Mammary epithelial cell (primary cell): ENCODE measurements at regions not wholly inside any gene's neighbourhood (a gene's known extent, or its start where the extent isn't known, plus 50 kb on each side); places are given as distances from the start of the nearest gene placed in this dataset.

ENCODE experiments used
- CTCF ChIP-seq, 2 donors: IDR thresholded peaks in 1 of 2; conservative IDR thresholded peaks in 1 of 2; 2 replicates each; pipeline ENCODE4 v1.5.1; 2011 to 2012; ENCODE audit warnings: inconsistent platforms in 2 of 2, low read length in 2 of 2, mild to moderate bottlenecking in 2 of 2, control low read depth in 1 of 2, low read depth in 1 of 2; ENCODE audit not compliant: insufficient read depth in 1 of 2; ENCODE audit errors: extremely low read depth in 1 of 2
- EZH2 ChIP-seq: IDR thresholded peaks from 2 replicates; pipeline ENCODE4 v1.6.1; 2012; ENCODE audit warnings: low read length, inconsistent platforms, borderline replicate concordance

DNA sequence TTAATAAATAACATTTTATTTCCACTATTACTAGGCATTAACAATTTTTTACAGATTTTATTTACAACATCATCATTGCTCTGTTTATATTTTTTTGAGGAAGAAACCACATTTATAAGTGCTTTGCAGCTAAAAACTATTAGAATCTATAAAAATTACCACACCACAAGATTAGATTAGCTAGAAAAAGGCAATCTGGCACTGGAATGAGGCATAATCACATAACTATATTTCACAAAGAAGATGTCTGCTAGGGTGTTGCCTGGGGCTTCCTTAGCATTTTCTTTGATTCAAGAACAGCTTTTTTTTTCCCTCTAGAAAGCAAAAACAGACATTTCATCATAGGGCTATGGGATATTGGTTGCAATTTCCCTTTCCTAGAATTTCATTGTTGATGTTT is 2169.2 kb downstream of the MRPL39 start:
- no peak for TF ChIP-seq CTCF (conservative IDR thresholded peaks at IDR 0.05 in 1 of 2, IDR thresholded peaks at IDR 0.05 in 1 of 2; ENCODE audit: extremely low read depth in 1 of 2, insufficient read depth in 1 of 2, low read depth in 1 of 2, low read length in 2 of 2)
- TF ChIP-seq EZH2: no peak
